ENCODE measurements at regions not wholly inside any gene's neighbourhood (a gene's known extent, or its start where the extent isn't known, plus 50 kb on each side); places are given as distances from the start of the nearest gene placed in this dataset.

- no peak for TF ChIP-seq CTCF (IDR thresholded peaks at IDR 0.05)
- TF ChIP-seq POLR2A (IDR thresholded peaks at IDR 0.05): no peak
- TF ChIP-seq POLR2AphosphoS5 (IDR thresholded peaks at IDR 0.05): no peak
These were observed 425.6 kb downstream of the NR2F2 start for GRCh38 chr15:96756146-96756545.

Measured in breast epithelium (tissue), 3 donors.